HepG2 (cell line): ENCODE measurements at regions not wholly inside any gene's neighbourhood (a gene's known extent, or its start where the extent isn't known, plus 50 kb on each side); places are given as distances from the start of the nearest gene placed in this dataset.

ENCODE experiments used
- ATAC-seq: fragments of 200-7000 bp; cut with Tn5 transposase; 3 replicates; pipeline ENCODE4 v1.9.1; 2020; ENCODE audit warnings: mild to moderate bottlenecking, moderate library complexity
- BruUV-seq: library from RNA; stranded (reverse); fragments of 400-500 nt; replicated peaks from 2 replicates; lab custom pipeline; 2021; lab: Mats Ljungman, UMichigan
- CTCF ChIA-PET: fragments of 300-600 bp; formaldehyde crosslinking; extraction: SDS; loops from one replicate; lab custom pipeline; 2021; ENCODE audit warnings: low total read pairs, inconsistent platforms, low intra/inter-chr PET ratio; lab: Yijun Ruan, JAX
- POLR2A ChIA-PET: fragments of 350-600 bp; sonication (Branson Sonifier 250); formaldehyde crosslinking; loops from one replicate; lab custom pipeline; 2020; ENCODE audit warnings: antibody characterized with exemption, inconsistent platforms; lab: Yijun Ruan, JAX
- DNase-seq: peaks from one replicate; pipeline ENCODE4 v3.0.0-alpha.2; 2015; ENCODE audit warnings: low spot score
- FAIRE-seq: peaks from 3 replicates; lab custom pipeline; 2011; peaks lifted over from hg19 to GRCh38; lab: Jason Lieb, UNC
- H2AFZ ChIP-seq: one replicate; pipeline ENCODE4 v1.6.1; 2011; ENCODE audit warnings: low read length, inconsistent platforms
- H3K27ac ChIP-seq: fragments of 300-600 bp; 3 replicates; pipeline ENCODE4 v1.8.0; 2011; ENCODE audit warnings: mixed run types, mild to moderate bottlenecking, mixed read lengths, low read length, inconsistent platforms; ENCODE audit not compliant: insufficient read depth; ENCODE audit errors: extremely low read length
- H3K27me3 ChIP-seq, 2 experiments: fragments of 200-600 bp in 1 of 2; 2 replicates in 1 of 2; 3 replicates in 1 of 2; pipeline versions ENCODE4 v1.6.0 to v1.8.0; 2011; ENCODE audit warnings: low read length in 2 of 2, mild to moderate bottlenecking in 2 of 2, moderate library complexity in 2 of 2, inconsistent platforms in 1 of 2; ENCODE audit not compliant: insufficient read depth in 2 of 2, control insufficient read depth in 1 of 2
- H3K36me3 ChIP-seq, 2 experiments: fragments of 200-600 bp in 1 of 2; replicated peaks in 1 of 2; 2 replicates in 1 of 2; 3 replicates in 1 of 2; pipeline versions ENCODE4 v1.5.1 to v1.8.0; 2011; ENCODE audit warnings: low read length in 2 of 2, inconsistent platforms in 1 of 2; ENCODE audit not compliant: insufficient read depth in 2 of 2, control insufficient read depth in 1 of 2
- H3K4me1 ChIP-seq: 2 replicates; pipeline ENCODE4 v1.5.1; 2012; ENCODE audit warnings: low read length, inconsistent platforms; ENCODE audit not compliant: insufficient read depth
- H3K4me2 ChIP-seq: 2 replicates; pipeline ENCODE4 v1.6.0; 2011; ENCODE audit warnings: low read depth, low read length, inconsistent platforms
- H3K4me3 ChIP-seq, 3 experiments: fragments of 200-600 bp in 1 of 3; sonication (generic), shearing (Covaris generic) in 1 of 3; replicated peaks in 1 of 3; 2 replicates each; pipeline ENCODE4 v1.5.1; 2011 to 2016; ENCODE audit warnings: low read length in 3 of 3, inconsistent platforms in 2 of 3, low read depth in 2 of 3, mild to moderate bottlenecking in 2 of 3, control low read depth in 1 of 3, mixed read lengths in 1 of 3; ENCODE audit not compliant: insufficient read depth in 1 of 3
- H3K79me2 ChIP-seq: one replicate; pipeline ENCODE4 v1.6.1; 2011; ENCODE audit warnings: low read length, inconsistent platforms; ENCODE audit not compliant: insufficient read depth
- H3K9ac ChIP-seq: 2 replicates; pipeline ENCODE4 v1.6.0; 2011; ENCODE audit warnings: mild to moderate bottlenecking, low read depth, low read length, inconsistent platforms; ENCODE audit not compliant: insufficient read depth
- H3K9me3 ChIP-seq: 2 replicates; pipeline ENCODE4 v1.5.1; 2012; ENCODE audit warnings: mild to moderate bottlenecking, low read length
- H4K20me1 ChIP-seq: 2 replicates; pipeline ENCODE4 v1.6.0; 2011; ENCODE audit warnings: inconsistent platforms, mild to moderate bottlenecking, low read length, moderate library complexity; ENCODE audit not compliant: insufficient read depth
- AHR ChIP-seq: IDR thresholded peaks from 2 replicates; pipeline ENCODE4 v1.6.1; 2018; ENCODE audit warnings: missing genetic modification reagents, missing compliant biosample characterization
- AKAP8 ChIP-seq: sonication (generic); formaldehyde crosslinking; IDR thresholded peaks from 2 replicates; pipeline ENCODE4 v1.5.1; 2020; ENCODE audit warnings: mild to moderate bottlenecking, missing genetic modification reagents
- FOXA1 ChIP-seq, 2 experiments: fragments of 450-650 bp in 1 of 2; sonication (generic) in 1 of 2; formaldehyde crosslinking in 1 of 2; IDR thresholded peaks; 2 replicates each; pipeline versions ENCODE4 v1.4.0 to v1.6.1; 2016 to 2020; ENCODE audit warnings: missing genetic modification reagents in 1 of 2
- FOXK2 ChIP-seq: fragments of 450-650 bp; IDR thresholded peaks from 2 replicates; pipeline ENCODE4 v1.6.1; 2016
- FOXO1 ChIP-seq: sonication (generic); formaldehyde crosslinking; IDR thresholded peaks from 2 replicates; pipeline ENCODE4 v1.4.0; 2020; ENCODE audit warnings: missing genetic modification reagents
- HDAC1 ChIP-seq: sonication (generic); formaldehyde crosslinking; IDR thresholded peaks from 2 replicates; pipeline ENCODE4 v1.5.1; 2020; ENCODE audit warnings: mild to moderate bottlenecking, missing genetic modification reagents
- HDAC6 ChIP-seq: fragments of 200-600 bp; sonication (generic); IDR thresholded peaks from 2 replicates; pipeline ENCODE4 v1.7.0; 2017; ENCODE audit warnings: mild to moderate bottlenecking, antibody characterized with exemption, low read length, low read depth
- JUN ChIP-seq: sonication (generic); formaldehyde crosslinking; IDR thresholded peaks from 2 replicates; pipeline ENCODE4 v1.4.0; 2020; ENCODE audit warnings: mild to moderate bottlenecking, missing genetic modification reagents
- NR2C2 ChIP-seq: sonication (generic); formaldehyde crosslinking; IDR thresholded peaks from 2 replicates; pipeline ENCODE4 v1.4.0; 2020; ENCODE audit warnings: missing genetic modification reagents, mild to moderate bottlenecking, moderate library complexity, borderline replicate concordance
- POLR2A ChIP-seq, 2 experiments: IDR thresholded peaks; 2 replicates each; pipeline ENCODE4 v1.6.1; 2011; ENCODE audit warnings: low read depth in 2 of 2, low read length in 2 of 2, mild to moderate bottlenecking in 1 of 2, moderate library complexity in 1 of 2; ENCODE audit not compliant: insufficient read depth in 1 of 2
- RBFOX2 ChIP-seq: fragments of 200-400 bp; formaldehyde crosslinking; IDR thresholded peaks from 2 replicates; pipeline ENCODE4 v1.6.1; 2017; ENCODE audit warnings: low read depth, mild to moderate bottlenecking, low read length
- RFX5 ChIP-seq: IDR thresholded peaks from 2 replicates; pipeline ENCODE4 v1.6.1; 2011; ENCODE audit warnings: low read depth, low read length, improper control_type of control experiment
- ZBTB20 ChIP-seq: sonication (generic); formaldehyde crosslinking; IDR thresholded peaks from 2 replicates; pipeline ENCODE4 v1.8.1; 2023; ENCODE audit warnings: missing genetic modification reagents, low read depth, mild to moderate bottlenecking, borderline replicate concordance
- ZNF430 ChIP-seq: sonication (generic); formaldehyde crosslinking; IDR thresholded peaks from 2 replicates; pipeline ENCODE4 v1.9.0; 2021; ENCODE audit warnings: mild to moderate bottlenecking, missing genetic modification reagents
- ZNF468 ChIP-seq: sonication (generic); formaldehyde crosslinking; IDR thresholded peaks from 2 replicates; pipeline ENCODE4 v1.8.0; 2022; ENCODE audit warnings: mild to moderate bottlenecking, moderate library complexity, missing genetic modification reagents
- ZNF484 ChIP-seq: sonication (generic); formaldehyde crosslinking; IDR thresholded peaks from 2 replicates; pipeline ENCODE4 v1.5.1; 2020; ENCODE audit warnings: mild to moderate bottlenecking, low read depth, missing genetic modification reagents, borderline replicate concordance
- ZNF660 ChIP-seq: sonication (generic); formaldehyde crosslinking; IDR thresholded peaks from 2 replicates; pipeline ENCODE4 v1.5.1; 2020; ENCODE audit warnings: mild to moderate bottlenecking, low read depth, missing genetic modification reagents, borderline replicate concordance
- ZNF816 ChIP-seq: sonication (generic); formaldehyde crosslinking; IDR thresholded peaks from 2 replicates; pipeline ENCODE4 v1.8.0; 2022; ENCODE audit warnings: missing genetic modification reagents, mild to moderate bottlenecking, borderline replicate concordance
- WGBS: methylation state at CpG from one replicate; pipeline ENCODE4 v1.1.6; 2017; ENCODE audit warnings: low lambda C conversion rate; 5-methylcytosine and 5-hydroxymethylcytosine counted together
- in situ Hi-C: cut with HindIII; loops from 2 replicates; pipeline ENCODE4 v1.10.0; 2017; ENCODE audit warnings: low pct_unique_long_range_greater_than_20kb; ENCODE audit not compliant: extremely low pct_ligation_motif_present
- intact Hi-C: fragments of 100-400 bp; cut with micrococcal nuclease; formaldehyde crosslinking; loops from one replicate; pipeline ENCODE4 v1.10.0; 2022; ENCODE audit not compliant: unreplicated experiment
- TF ChIP-seq, protein P1 (sequence below): sonication (generic); formaldehyde crosslinking; IDR thresholded peaks from 2 replicates; pipeline ENCODE4 v1.4.0; 2020; ENCODE audit warnings: missing genetic modification reagents
- TF ChIP-seq, protein P2 (sequence below): IDR thresholded peaks from 2 replicates; pipeline ENCODE4 v1.6.1; 2016; ENCODE audit warnings: low read depth, borderline replicate concordance

DNA sequence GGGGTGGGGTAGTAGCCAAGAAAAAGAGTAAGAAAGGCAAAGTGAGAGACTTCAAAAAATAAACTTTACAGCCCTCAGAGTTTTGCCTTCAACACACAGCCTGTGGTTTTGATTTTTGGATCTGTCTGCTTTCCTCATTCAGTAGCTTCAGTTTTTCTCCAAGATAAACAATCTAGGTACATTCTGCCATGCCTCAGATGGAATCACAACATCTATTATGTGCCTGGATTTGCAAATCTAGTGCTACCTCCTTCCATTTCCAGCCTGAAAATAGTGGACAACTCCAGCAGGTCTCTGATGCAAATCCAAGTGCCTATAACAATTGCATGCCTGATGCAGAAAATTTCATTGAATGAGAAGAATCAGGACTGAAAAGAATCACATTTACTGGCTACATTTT is 206.6 kb upstream of the GUCY1A2 start (continued):
- TF ChIP-seq, protein P1, sequence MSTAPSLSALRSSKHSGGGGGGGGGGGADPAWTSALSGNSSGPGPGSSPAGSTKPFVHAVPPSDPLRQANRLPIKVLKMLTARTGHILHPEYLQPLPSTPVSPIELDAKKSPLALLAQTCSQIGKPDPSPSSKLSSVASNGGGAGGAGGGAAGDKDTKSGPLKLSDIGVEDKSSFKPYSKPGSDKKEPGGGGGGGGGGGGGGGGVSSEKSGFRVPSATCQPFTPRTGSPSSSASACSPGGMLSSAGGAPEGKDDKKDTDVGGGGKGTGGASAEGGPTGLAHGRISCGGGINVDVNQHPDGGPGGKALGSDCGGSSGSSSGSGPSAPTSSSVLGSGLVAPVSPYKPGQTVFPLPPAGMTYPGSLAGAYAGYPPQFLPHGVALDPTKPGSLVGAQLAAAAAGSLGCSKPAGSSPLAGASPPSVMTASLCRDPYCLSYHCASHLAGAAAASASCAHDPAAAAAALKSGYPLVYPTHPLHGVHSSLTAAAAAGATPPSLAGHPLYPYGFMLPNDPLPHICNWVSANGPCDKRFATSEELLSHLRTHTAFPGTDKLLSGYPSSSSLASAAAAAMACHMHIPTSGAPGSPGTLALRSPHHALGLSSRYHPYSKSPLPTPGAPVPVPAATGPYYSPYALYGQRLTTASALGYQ (CRISPR knock-in tag) = no peak
- TF ChIP-seq AHR (CRISPR knock-in tag) = no peak

DNA sequence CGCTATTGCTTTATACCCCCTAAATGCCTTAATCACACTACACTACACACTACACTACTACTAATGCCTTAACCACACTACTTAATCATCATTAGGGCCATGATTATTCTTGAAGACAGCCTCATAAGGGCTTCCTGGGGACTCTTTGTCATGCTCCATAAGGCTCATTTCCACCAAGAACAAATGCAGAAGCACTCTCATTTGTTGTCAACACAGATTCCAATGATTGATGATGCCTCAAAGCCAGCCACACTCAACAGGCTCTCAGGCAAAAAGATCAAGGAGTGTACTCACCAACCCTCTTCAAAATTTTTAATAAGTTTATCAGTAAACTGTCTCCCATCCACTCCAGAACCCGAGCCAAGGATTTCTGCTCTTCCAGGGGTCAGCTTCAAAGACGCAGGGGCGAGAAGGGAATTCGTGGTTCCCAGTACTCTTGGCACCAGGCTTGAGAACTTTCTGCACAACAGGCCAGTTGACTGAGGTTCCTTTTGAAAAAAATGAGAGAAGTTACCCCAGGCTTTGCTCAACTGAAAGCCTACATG is 204.7 kb upstream of the GUCY1A2 start:
- Histone ChIP-seq H3K4me3 (no peak overlapping the region), H3K9ac (no peak overlapping the region), H2AFZ (no peak overlapping the region), H4K20me1 (no peaks in the 10 kb centered on the region), H3K79me2 (no peaks in the 10 kb centered on the region), H3K27me3 (no peaks in the 10 kb centered on the region), H3K4me2 (no peak overlapping the region), H3K27ac (no peak overlapping the region), H3K4me1 (no peaks in the 10 kb centered on the region), H3K36me3 (no peaks in the 10 kb centered on the region), H3K9me3 (no peaks in the 10 kb centered on the region)
- TF ChIP-seq ZNF468 (CRISPR knock-in tag) = no peak
- TF ChIP-seq JUN (CRISPR knock-in tag) = no peak
- TF ChIP-seq FOXO1 = no peak
- no peak for TF ChIP-seq FOXK2
- no peak for TF ChIP-seq HDAC1
- TF ChIP-seq ZNF816 (CRISPR knock-in tag) = no peak
- no peak for TF ChIP-seq ZNF430
- TF ChIP-seq ZNF484 = no peak
- TF ChIP-seq NR2C2 (CRISPR knock-in tag) = no peak
- TF ChIP-seq HDAC6 = no peak
- no peak for TF ChIP-seq ZBTB20 (CRISPR knock-in tag)
- no peak for TF ChIP-seq AKAP8 (CRISPR knock-in tag)
- no peak for TF ChIP-seq FOXA1 (IDR thresholded peaks at IDR 0.05)
- TF ChIP-seq FOXA1 (CRISPR knock-in tag; IDR thresholded peaks at IDR 0.05) = no peak
- TF ChIP-seq ZNF660 (CRISPR knock-in tag) = no peak
- TF ChIP-seq RBFOX2 = no peak
- TF ChIP-seq POLR2A (IDR thresholded peaks at IDR 0.05; ENCODE audit: insufficient read depth in 1 of 2, low read depth in 2 of 2, low read length in 2 of 2) = no peak
- TF ChIP-seq, protein P2, sequence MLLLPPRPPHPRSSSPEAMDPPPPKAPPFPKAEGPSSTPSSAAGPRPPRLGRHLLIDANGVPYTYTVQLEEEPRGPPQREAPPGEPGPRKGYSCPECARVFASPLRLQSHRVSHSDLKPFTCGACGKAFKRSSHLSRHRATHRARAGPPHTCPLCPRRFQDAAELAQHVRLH (CRISPR knock-in tag) = no peak
- no peak for TF ChIP-seq RFX5
- POLR2A ChIA-PET = no interaction called here
- CTCF ChIA-PET = no interaction called here
- in situ Hi-C loops = no loop called here
- no peak for ATAC-seq
- 42% methylated on average over 5 of the region's 5 CpGs for WGBS
- no peak for DNase-seq
- FAIRE-seq = no peak
- intact Hi-C loops = no loop called here
- no TSS peak for BruUV-seq
